Erythroblast (primary cell): ENCODE measurements at regions not wholly inside any gene's neighbourhood (a gene's known extent, or its start where the extent isn't known, plus 50 kb on each side); places are given as distances from the start of the nearest gene placed in this dataset.

Experiments
- GATA1 ChIP-seq: IDR thresholded peaks from 2 replicates; pipeline ENCODE4 v1.6.1; 2011; ENCODE audit warnings: low read depth, mild to moderate bottlenecking, control low read depth, low read length, moderate library complexity
- POLR2A ChIP-seq: IDR thresholded peaks from 2 replicates; pipeline ENCODE4 v1.6.1; 2011; ENCODE audit warnings: mild to moderate bottlenecking, low read length

- TF ChIP-seq POLR2A, result no peak
- no peak for TF ChIP-seq GATA1
Observed at GRCh38 chr19:29367791-29368222, 154.9 kb upstream of the UQCRFS1 start.
